ENCODE measurements at regions not wholly inside any gene's neighbourhood (a gene's known extent, or its start where the extent isn't known, plus 50 kb on each side); places are given as distances from the start of the nearest gene placed in this dataset.

GRCh38 chr6:18328540-18328939 is 58.6 kb upstream of the RNF144B start:
- TF ChIP-seq, protein P1, sequence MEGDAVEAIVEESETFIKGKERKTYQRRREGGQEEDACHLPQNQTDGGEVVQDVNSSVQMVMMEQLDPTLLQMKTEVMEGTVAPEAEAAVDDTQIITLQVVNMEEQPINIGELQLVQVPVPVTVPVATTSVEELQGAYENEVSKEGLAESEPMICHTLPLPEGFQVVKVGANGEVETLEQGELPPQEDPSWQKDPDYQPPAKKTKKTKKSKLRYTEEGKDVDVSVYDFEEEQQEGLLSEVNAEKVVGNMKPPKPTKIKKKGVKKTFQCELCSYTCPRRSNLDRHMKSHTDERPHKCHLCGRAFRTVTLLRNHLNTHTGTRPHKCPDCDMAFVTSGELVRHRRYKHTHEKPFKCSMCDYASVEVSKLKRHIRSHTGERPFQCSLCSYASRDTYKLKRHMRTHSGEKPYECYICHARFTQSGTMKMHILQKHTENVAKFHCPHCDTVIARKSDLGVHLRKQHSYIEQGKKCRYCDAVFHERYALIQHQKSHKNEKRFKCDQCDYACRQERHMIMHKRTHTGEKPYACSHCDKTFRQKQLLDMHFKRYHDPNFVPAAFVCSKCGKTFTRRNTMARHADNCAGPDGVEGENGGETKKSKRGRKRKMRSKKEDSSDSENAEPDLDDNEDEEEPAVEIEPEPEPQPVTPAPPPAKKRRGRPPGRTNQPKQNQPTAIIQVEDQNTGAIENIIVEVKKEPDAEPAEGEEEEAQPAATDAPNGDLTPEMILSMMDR (IDR thresholded peaks at IDR 0.05) = no peak
- TF ChIP-seq ZFX (IDR thresholded peaks at IDR 0.05; ENCODE audit: borderline replicate concordance) = no peak
